GM12801 (cell line): ENCODE measurements at regions not wholly inside any gene's neighbourhood (a gene's known extent, or its start where the extent isn't known, plus 50 kb on each side); places are given as distances from the start of the nearest gene placed in this dataset.

Source experiments
- TF ChIP-seq, protein P1 (sequence below): IDR thresholded peaks from one replicate; pipeline ENCODE4 v1.5.1; 2011; ENCODE audit warnings: control low read depth; ENCODE audit not compliant: insufficient read length; ENCODE audit errors: extremely low read depth

- TF ChIP-seq, protein P1, sequence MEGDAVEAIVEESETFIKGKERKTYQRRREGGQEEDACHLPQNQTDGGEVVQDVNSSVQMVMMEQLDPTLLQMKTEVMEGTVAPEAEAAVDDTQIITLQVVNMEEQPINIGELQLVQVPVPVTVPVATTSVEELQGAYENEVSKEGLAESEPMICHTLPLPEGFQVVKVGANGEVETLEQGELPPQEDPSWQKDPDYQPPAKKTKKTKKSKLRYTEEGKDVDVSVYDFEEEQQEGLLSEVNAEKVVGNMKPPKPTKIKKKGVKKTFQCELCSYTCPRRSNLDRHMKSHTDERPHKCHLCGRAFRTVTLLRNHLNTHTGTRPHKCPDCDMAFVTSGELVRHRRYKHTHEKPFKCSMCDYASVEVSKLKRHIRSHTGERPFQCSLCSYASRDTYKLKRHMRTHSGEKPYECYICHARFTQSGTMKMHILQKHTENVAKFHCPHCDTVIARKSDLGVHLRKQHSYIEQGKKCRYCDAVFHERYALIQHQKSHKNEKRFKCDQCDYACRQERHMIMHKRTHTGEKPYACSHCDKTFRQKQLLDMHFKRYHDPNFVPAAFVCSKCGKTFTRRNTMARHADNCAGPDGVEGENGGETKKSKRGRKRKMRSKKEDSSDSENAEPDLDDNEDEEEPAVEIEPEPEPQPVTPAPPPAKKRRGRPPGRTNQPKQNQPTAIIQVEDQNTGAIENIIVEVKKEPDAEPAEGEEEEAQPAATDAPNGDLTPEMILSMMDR: no peak
These were observed 79.9 kb downstream of the NKX6-1 start for GRCh38 chr4:84419201-84419600.

- TF ChIP-seq, protein P1: no peak
These were observed 80.9 kb downstream of the NKX6-1 start for GRCh38 chr4:84417997-84418709.

DNA sequence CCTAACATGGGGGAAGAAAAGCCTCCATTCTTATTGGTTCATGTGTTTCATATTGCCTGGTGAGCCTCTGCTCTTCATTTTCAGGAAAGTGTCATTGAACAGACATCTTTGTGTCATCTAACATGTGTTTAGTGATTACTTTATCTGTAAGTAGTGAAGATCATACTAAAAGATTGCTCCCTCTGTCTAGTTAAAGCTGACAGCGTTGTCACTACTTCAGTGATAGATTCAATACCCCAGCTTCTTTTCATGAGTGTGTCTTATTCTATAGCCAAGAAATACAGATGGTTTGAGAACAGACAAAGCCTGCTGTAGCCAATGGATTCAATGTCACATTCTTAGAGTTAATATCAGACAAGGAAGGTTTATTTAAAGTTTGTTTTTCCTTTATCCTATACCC is 85.1 kb downstream of the NKX6-1 start:
- TF ChIP-seq, protein P1: no peak

DNA sequence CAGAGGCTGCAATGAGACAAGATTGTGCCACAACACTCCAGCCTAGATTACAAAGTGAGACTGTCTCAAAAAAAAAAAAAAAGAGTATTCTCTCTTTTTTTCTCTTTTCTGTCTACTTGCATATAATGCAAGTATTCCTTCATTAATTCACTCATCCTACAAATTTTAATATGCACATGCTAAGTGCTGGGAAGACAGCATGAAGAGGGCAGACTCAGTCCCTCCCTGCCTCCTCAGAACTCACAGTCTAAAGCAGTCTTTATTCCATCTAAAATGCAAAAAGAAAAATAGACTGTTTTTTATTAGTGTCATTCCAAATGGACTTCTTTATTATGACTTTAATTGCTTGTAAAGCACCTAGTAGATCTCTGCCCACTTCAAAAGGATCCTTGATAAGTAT is 85.6 kb downstream of the NKX6-1 start:
- TF ChIP-seq, protein P1: no peak

DNA sequence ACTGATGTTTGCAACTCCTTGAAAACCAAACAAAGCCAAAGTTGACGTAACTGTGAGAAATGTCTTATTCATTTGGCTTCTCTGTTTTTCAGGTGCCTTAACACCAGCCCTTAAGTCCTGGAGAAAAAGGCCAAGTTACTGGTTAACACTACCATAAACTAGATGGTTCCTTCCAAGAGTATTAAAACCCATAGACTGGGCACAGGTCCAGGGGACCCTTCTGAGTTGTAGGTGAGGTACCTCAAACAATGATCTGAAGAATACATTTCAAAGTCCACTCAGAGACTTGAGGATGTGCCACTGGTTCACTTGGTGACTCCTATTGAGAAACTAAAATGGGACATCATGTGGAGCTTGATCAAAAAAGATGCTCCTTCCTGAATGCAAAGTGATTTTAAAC is 87.0 kb downstream of the NKX6-1 start:
- TF ChIP-seq, protein P1: no peak

- TF ChIP-seq, protein P1: no peak
These were observed 91.3 kb downstream of the NKX6-1 start for GRCh38 chr4:84407554-84408407.

GRCh38 chr4:84403656-84404055 is 95.4 kb downstream of the NKX6-1 start:
- TF ChIP-seq, protein P1: no peak
